ENCODE measurements at regions not wholly inside any gene's neighbourhood (a gene's known extent, or its start where the extent isn't known, plus 50 kb on each side); places are given as distances from the start of the nearest gene placed in this dataset.
"Not testable (repeated sequence)": the region's sequence is repeated elsewhere in the genome, so short reads cannot be mapped to it uniquely, and the experiment has no call there.

DNA sequence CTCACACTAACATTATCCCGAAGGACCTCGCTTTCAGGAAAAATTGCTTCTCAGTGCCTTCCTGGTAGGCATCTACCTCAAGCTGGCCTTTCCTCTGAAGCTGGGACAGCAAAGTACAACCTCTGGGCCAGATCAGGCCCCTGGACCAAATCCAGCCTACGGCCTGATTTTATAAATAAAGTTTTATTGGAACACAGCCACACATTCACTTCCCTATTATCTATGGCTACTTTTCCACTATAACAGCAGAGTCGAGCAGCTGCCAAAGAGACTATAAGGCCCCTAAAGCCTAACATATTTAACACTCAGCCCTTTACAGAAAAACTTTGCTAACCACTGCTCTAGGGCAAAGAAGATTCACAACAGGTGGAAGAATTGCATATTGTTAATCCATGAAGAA, 554.3 kb downstream of the NTRK3 start:
- H2AK5ac ChIP-seq (ENCODE audit: low read depth, low read length) = no peak overlapping the region
- no CpG with 5 or more reads among the region's 4 CpGs for WGBS, 2 donors (ENCODE audit: extremely low coverage in 2 of 2, insufficient read length in 2 of 2, insufficient replicate concordance in 1 of 2)
- no peaks in the 10 kb centered on the region for H3K79me1 ChIP-seq (ENCODE audit: low read depth, low read length)

DNA sequence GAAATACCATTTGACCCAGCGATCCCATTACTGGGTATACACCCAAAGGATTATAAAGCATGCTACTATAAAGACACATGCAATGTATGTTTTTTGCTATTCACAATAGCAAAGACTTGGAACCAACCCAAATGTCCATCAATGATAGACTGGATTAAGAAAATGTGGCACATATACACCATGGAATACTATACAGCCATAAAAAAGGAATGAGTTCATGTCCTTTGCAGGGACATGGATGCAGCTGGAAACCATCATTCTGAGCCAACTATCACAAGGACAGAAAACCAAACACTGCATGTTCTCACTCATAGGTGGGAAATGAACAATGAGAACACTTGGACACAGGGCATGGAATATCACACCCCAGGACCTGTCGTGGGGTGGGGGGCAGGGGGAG, 558.1 kb downstream of the NTRK3 start:
- H3K4ac ChIP-seq (ENCODE audit: low read length); H2BK5ac ChIP-seq (ENCODE audit: low read length); H3K4me1 ChIP-seq (ENCODE audit: control insufficient read depth in 2 of 2, insufficient read depth in 1 of 2, low read depth in 1 of 2, low read length in 2 of 2); H2BK120ac ChIP-seq (ENCODE audit: low read depth, low read length); H3K27me3 ChIP-seq (ENCODE audit: control insufficient read depth in 3 of 3, insufficient read depth in 3 of 3, low read depth in 1 of 3, low read length in 3 of 3); H4K8ac ChIP-seq (ENCODE audit: low read depth, low read length); DNase-seq (ENCODE audit: low spot score); H3K23ac ChIP-seq (ENCODE audit: low read depth, low read length, poor library complexity); H2AFZ ChIP-seq (ENCODE audit: low read length); H3K18ac ChIP-seq (ENCODE audit: low read length); H2BK15ac ChIP-seq (ENCODE audit: low read length); H3K9me3 ChIP-seq (replicated peaks in 1 of 2; ENCODE audit: control insufficient read depth in 2 of 2, insufficient read depth in 1 of 2, low read depth in 1 of 2, low read length in 2 of 2); H3K9ac ChIP-seq (ENCODE audit: low read depth, low read length, poor library complexity); H3K4me2 ChIP-seq (ENCODE audit: insufficient read depth, low read length, poor library complexity, severe bottlenecking); H2BK12ac ChIP-seq (ENCODE audit: low read length); H3K36me3 ChIP-seq (replicated peaks in 1 of 2; ENCODE audit: control insufficient read depth in 2 of 2, insufficient read depth in 2 of 2, low read length in 2 of 2); H3K14ac ChIP-seq (ENCODE audit: low read length); H3K79me1 ChIP-seq (ENCODE audit: low read depth, low read length); H3K27ac ChIP-seq (replicated peaks; ENCODE audit: low read length); H3K4me3 ChIP-seq (ENCODE audit: low read length in 2 of 2); H2AK5ac ChIP-seq (ENCODE audit: low read depth, low read length); H4K91ac ChIP-seq (ENCODE audit: low read depth, low read length, poor library complexity): not testable (repeated sequence)
- no CpG with 5 or more reads among the region's 2 CpGs for WGBS, 2 donors (ENCODE audit: extremely low coverage in 2 of 2, insufficient read length in 2 of 2, insufficient replicate concordance in 1 of 2)

More for the DNA sequence above, 554.3 kb downstream of the NTRK3 start:
- Histone ChIP-seq H4K91ac (ENCODE audit: low read depth, low read length, poor library complexity) (no peak overlapping the region), H2BK15ac (ENCODE audit: low read length) (no peak overlapping the region), H2AFZ (ENCODE audit: low read length) (no peak overlapping the region), H3K27ac (replicated peaks; ENCODE audit: low read length) (no peak overlapping the region), H3K4me1 (ENCODE audit: control insufficient read depth in 2 of 2, insufficient read depth in 1 of 2, low read depth in 1 of 2, low read length in 2 of 2) (peaks cover 0 to 1% of the 10 kb centered on the region in 2 donors), H3K4ac (ENCODE audit: low read length) (no peak overlapping the region), H3K23ac (ENCODE audit: low read depth, low read length, poor library complexity) (no peak overlapping the region), H3K4me2 (ENCODE audit: insufficient read depth, low read length, poor library complexity, severe bottlenecking) (no peak overlapping the region), H3K4me3 (ENCODE audit: low read length in 2 of 2) (no peak overlapping the region), H3K27me3 (ENCODE audit: control insufficient read depth in 3 of 3, insufficient read depth in 3 of 3, low read depth in 1 of 3, low read length in 3 of 3) (peaks cover 0 to 6% (median 0%) of the 10 kb centered on the region in 3 experiments), H3K36me3 (replicated peaks in 1 of 2; ENCODE audit: control insufficient read depth in 2 of 2, insufficient read depth in 2 of 2, low read length in 2 of 2) (no peaks in the 10 kb centered on the region), H2BK120ac (ENCODE audit: low read depth, low read length) (no peak overlapping the region), H3K9me3 (replicated peaks in 1 of 2; ENCODE audit: control insufficient read depth in 2 of 2, insufficient read depth in 1 of 2, low read depth in 1 of 2, low read length in 2 of 2) (no peaks in the 10 kb centered on the region), H3K9ac (ENCODE audit: low read depth, low read length, poor library complexity) (no peak overlapping the region), H4K8ac (ENCODE audit: low read depth, low read length) (no peak overlapping the region), H3K18ac (ENCODE audit: low read length) (no peak overlapping the region), H2BK5ac (ENCODE audit: low read length) (no peak overlapping the region), H3K14ac (ENCODE audit: low read length) (no peak overlapping the region), H2BK12ac (ENCODE audit: low read length) (no peak overlapping the region)
- no peak for DNase-seq (ENCODE audit: low spot score)

DNA sequence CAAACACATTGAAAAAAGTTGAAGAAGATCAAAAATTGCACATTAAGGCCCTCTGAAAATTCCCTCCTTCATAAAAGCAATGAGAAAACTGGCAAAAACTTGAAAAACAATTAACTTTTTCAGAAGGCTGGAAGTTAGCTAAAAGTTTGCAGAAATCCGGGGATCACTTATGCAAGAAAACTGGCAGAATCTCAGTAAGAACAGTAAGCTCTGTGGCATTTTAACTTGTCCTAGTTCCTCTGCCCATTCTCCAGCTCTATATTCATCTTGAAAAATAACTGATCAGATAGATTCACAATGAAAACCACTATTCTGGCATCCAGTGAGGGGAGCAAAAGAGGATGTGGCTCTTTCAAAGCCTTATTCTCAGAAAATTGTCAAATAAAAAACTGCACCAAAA, 566.8 kb downstream of the NTRK3 start:
- Histone ChIP-seq H3K4me2 (ENCODE audit: insufficient read depth, low read length, poor library complexity, severe bottlenecking) (no peak overlapping the region), H3K4me1 (ENCODE audit: control insufficient read depth in 2 of 2, insufficient read depth in 1 of 2, low read depth in 1 of 2, low read length in 2 of 2) (no peaks in the 10 kb centered on the region), H3K14ac (ENCODE audit: low read length) (no peak overlapping the region), H4K8ac (ENCODE audit: low read depth, low read length) (no peak overlapping the region), H3K18ac (ENCODE audit: low read length) (no peak overlapping the region), H3K36me3 (replicated peaks in 1 of 2; ENCODE audit: control insufficient read depth in 2 of 2, insufficient read depth in 2 of 2, low read length in 2 of 2) (no peaks in the 10 kb centered on the region), H2BK5ac (ENCODE audit: low read length) (no peak overlapping the region), H3K79me1 (ENCODE audit: low read depth, low read length) (no peaks in the 10 kb centered on the region), H2AK5ac (ENCODE audit: low read depth, low read length) (no peak overlapping the region), H2BK12ac (ENCODE audit: low read length) (no peak overlapping the region), H3K27ac (replicated peaks; ENCODE audit: low read length) (no peak overlapping the region), H3K9ac (ENCODE audit: low read depth, low read length, poor library complexity) (no peak overlapping the region), H3K23ac (ENCODE audit: low read depth, low read length, poor library complexity) (no peak overlapping the region), H4K91ac (ENCODE audit: low read depth, low read length, poor library complexity) (no peak overlapping the region), H3K4ac (ENCODE audit: low read length) (no peak overlapping the region), H2BK120ac (ENCODE audit: low read depth, low read length) (no peak overlapping the region), H2BK15ac (ENCODE audit: low read length) (no peak overlapping the region), H3K4me3 (ENCODE audit: low read length in 2 of 2) (no peak overlapping the region), H3K9me3 (replicated peaks in 1 of 2; ENCODE audit: control insufficient read depth in 2 of 2, insufficient read depth in 1 of 2, low read depth in 1 of 2, low read length in 2 of 2) (no peaks in the 10 kb centered on the region), H3K27me3 (ENCODE audit: control insufficient read depth in 3 of 3, insufficient read depth in 3 of 3, low read depth in 1 of 3, low read length in 3 of 3) (no peaks in the 10 kb centered on the region), H2AFZ (ENCODE audit: low read length) (no peak overlapping the region)
- whole genome bisulfite sequencing, 2 donors (ENCODE audit: extremely low coverage in 2 of 2, insufficient read length in 2 of 2, insufficient replicate concordance in 1 of 2) = no CpG with 5 or more reads among the region's 1 CpG
- no peak for DNase-seq (ENCODE audit: low spot score)

DNA sequence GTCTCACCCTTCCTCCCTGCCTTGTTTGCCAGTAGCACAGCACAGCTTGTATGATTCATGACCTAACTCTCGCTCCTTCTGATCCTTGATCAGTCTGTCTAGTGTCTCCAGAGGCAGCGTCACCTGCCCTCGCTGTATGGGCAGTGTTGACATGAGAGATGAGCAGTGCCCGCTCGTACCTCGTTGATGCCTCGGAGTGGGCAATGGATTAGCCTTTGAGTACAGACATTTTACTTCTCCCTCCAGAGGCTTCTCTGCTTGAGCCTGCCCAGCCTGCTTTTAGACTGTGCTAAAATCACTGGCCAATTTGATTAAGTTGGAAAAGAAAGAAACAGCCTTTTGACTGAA, 569.0 kb downstream of the NTRK3 start:
- H3K27me3 ChIP-seq (ENCODE audit: control insufficient read depth in 3 of 3, insufficient read depth in 3 of 3, low read depth in 1 of 3, low read length in 3 of 3) = no peaks in the 10 kb centered on the region
- H2BK5ac ChIP-seq (ENCODE audit: low read length) = no peak overlapping the region
- no peaks in the 10 kb centered on the region for H3K4me1 ChIP-seq (ENCODE audit: control insufficient read depth in 2 of 2, insufficient read depth in 1 of 2, low read depth in 1 of 2, low read length in 2 of 2)
- no peak overlapping the region for H3K23ac ChIP-seq (ENCODE audit: low read depth, low read length, poor library complexity)
- H2AK5ac ChIP-seq (ENCODE audit: low read depth, low read length) = no peak overlapping the region
- H2BK120ac ChIP-seq (ENCODE audit: low read depth, low read length) = no peak overlapping the region
- H3K36me3 ChIP-seq (replicated peaks in 1 of 2; ENCODE audit: control insufficient read depth in 2 of 2, insufficient read depth in 2 of 2, low read length in 2 of 2) = no peaks in the 10 kb centered on the region
- H3K14ac ChIP-seq (ENCODE audit: low read length) = no peak overlapping the region
- H4K91ac ChIP-seq (ENCODE audit: low read depth, low read length, poor library complexity) = no peak overlapping the region
- H3K4me3 ChIP-seq (ENCODE audit: low read length in 2 of 2) = no peak overlapping the region
- H2BK15ac ChIP-seq (ENCODE audit: low read length) = no peak overlapping the region
- DNase-seq (ENCODE audit: low spot score) = no peak
- no peaks in the 10 kb centered on the region for H3K9me3 ChIP-seq (replicated peaks in 1 of 2; ENCODE audit: control insufficient read depth in 2 of 2, insufficient read depth in 1 of 2, low read depth in 1 of 2, low read length in 2 of 2)
- no peaks in the 10 kb centered on the region for H3K79me1 ChIP-seq (ENCODE audit: low read depth, low read length)
- no peak overlapping the region for H3K4ac ChIP-seq (ENCODE audit: low read length)
- no peak overlapping the region for H4K8ac ChIP-seq (ENCODE audit: low read depth, low read length)
- no peak overlapping the region for H3K18ac ChIP-seq (ENCODE audit: low read length)
- no CpG with 5 or more reads among the region's 7 CpGs for WGBS, 2 donors (ENCODE audit: extremely low coverage in 2 of 2, insufficient read length in 2 of 2, insufficient replicate concordance in 1 of 2)
- no peak overlapping the region for H2AFZ ChIP-seq (ENCODE audit: low read length)
- no peak overlapping the region for H2BK12ac ChIP-seq (ENCODE audit: low read length)
- no peak overlapping the region for H3K4me2 ChIP-seq (ENCODE audit: insufficient read depth, low read length, poor library complexity, severe bottlenecking)
- no peak overlapping the region for H3K27ac ChIP-seq (replicated peaks; ENCODE audit: low read length)
- H3K9ac ChIP-seq (ENCODE audit: low read depth, low read length, poor library complexity) = peak overlapping the region; percentile 45

Data from neuronal stem cell (in vitro differentiated cells).